ENCODE measurements at regions not wholly inside any gene's neighbourhood (a gene's known extent, or its start where the extent isn't known, plus 50 kb on each side); places are given as distances from the start of the nearest gene placed in this dataset.

DNA sequence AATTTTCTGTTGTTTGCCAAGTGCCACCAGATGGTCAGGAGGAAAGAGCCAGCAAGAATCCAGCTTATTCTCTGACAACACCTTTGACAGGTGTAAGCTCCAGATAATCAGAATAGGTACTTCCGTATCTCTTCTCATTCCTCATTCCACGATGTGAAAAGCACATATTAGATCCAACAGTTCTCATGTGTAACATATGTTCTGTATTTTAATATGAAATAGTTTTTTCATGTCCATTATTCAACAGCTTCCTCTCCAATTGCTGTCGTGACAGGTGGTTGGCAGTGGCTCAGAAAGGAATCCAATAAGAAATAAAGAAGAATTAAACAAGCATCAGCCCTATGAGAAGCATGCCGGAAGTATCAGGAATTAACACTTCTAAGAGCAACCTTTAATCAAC lies 1624.7 kb downstream of the MRPL39 start:
- no peaks in the 10 kb centered on the region for H3K4me1 ChIP-seq (ENCODE audit: control insufficient read depth in 1 of 2, insufficient read depth in 2 of 2, low read length in 2 of 2)
- H3K18ac ChIP-seq (ENCODE audit: low read length): no peak overlapping the region
- no CpG with 5 or more reads among the region's 4 CpGs for WGBS (ENCODE audit: extremely low coverage, insufficient coverage, insufficient read length)
- no peaks in the 10 kb centered on the region for H3K36me3 ChIP-seq (ENCODE audit: control insufficient read depth in 1 of 2, insufficient read depth in 2 of 2, low read length in 2 of 2)
- no peaks in the 10 kb centered on the region for H3K79me1 ChIP-seq (ENCODE audit: low read length)
- H4K8ac ChIP-seq (ENCODE audit: low read depth, low read length): no peak overlapping the region
- no peak overlapping the region for H3K27ac ChIP-seq (ENCODE audit: low read depth, low read length)
- DNase-seq: no peak
- no peak overlapping the region for H2BK120ac ChIP-seq (ENCODE audit: insufficient read depth, low read length, poor library complexity)
- H3K79me2 ChIP-seq (ENCODE audit: control insufficient read depth, insufficient read depth, low read length, poor library complexity): no peaks in the 10 kb centered on the region
- no peak overlapping the region for H3K9ac ChIP-seq (ENCODE audit: low read length)
- no peak overlapping the region for H3K23ac ChIP-seq (ENCODE audit: low read length)
- H2AK5ac ChIP-seq (ENCODE audit: low read length): no peak overlapping the region
- H2BK5ac ChIP-seq (ENCODE audit: low read depth, low read length, poor library complexity): no peak overlapping the region
- no peak overlapping the region for H4K91ac ChIP-seq (ENCODE audit: low read depth, low read length)
- H4K12ac ChIP-seq (ENCODE audit: low read depth, low read length): no peak overlapping the region
- H3K4me2 ChIP-seq (ENCODE audit: low read length): no peak overlapping the region
- H3K4me3 ChIP-seq (ENCODE audit: low read depth, low read length): no peak overlapping the region
- no peak overlapping the region for H2BK12ac ChIP-seq (ENCODE audit: low read length)
- no peaks in the 10 kb centered on the region for H3K27me3 ChIP-seq (ENCODE audit: insufficient read depth, low read length)
- H3K4ac ChIP-seq (ENCODE audit: low read depth, low read length): no peak overlapping the region
- peaks cover 1% of the 10 kb centered on the region for H3K9me3 ChIP-seq (ENCODE audit: insufficient read depth, low read depth, low read length)
- no peak overlapping the region for H3K14ac ChIP-seq (ENCODE audit: low read length)
- no peak overlapping the region for H2AFZ ChIP-seq (ENCODE audit: insufficient read depth, low read length, poor library complexity)

DNA sequence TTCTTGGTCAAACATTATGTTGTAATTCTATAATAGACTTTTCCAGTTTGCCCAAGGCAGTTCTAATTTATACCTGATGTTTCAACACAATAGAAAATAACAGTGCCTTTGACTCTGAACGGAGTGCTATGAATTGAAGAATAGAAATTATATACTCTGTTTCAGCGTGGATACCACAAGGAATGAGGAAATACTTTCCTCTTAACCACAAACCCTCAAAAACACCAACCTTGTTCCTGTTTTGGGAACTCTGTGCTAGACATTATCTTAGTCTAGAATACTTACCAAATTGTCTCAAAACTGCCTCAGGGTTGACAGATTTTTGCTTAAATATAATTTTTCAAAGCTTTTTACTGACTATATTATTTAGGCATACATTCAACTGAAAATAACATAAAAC lies 1629.3 kb downstream of the MRPL39 start:
- no peaks in the 10 kb centered on the region for H3K79me2 ChIP-seq (ENCODE audit: control insufficient read depth, insufficient read depth, low read length, poor library complexity)
- no peaks in the 10 kb centered on the region for H3K36me3 ChIP-seq (ENCODE audit: control insufficient read depth in 1 of 2, insufficient read depth in 2 of 2, low read length in 2 of 2)
- no peak overlapping the region for H2BK5ac ChIP-seq (ENCODE audit: low read depth, low read length, poor library complexity)
- H3K4me2 ChIP-seq (ENCODE audit: low read length): no peak overlapping the region
- H2AFZ ChIP-seq (ENCODE audit: insufficient read depth, low read length, poor library complexity): no peak overlapping the region
- no peak overlapping the region for H4K8ac ChIP-seq (ENCODE audit: low read depth, low read length)
- no peak overlapping the region for H2BK120ac ChIP-seq (ENCODE audit: insufficient read depth, low read length, poor library complexity)
- no peak overlapping the region for H3K23ac ChIP-seq (ENCODE audit: low read length)
- peak in 1 of 2 donors; percentile 10 for DNase-seq
- no peak overlapping the region for H3K14ac ChIP-seq (ENCODE audit: low read length)
- WGBS (ENCODE audit: extremely low coverage, insufficient coverage, insufficient read length): no CpG with 5 or more reads among the region's 2 CpGs
- H3K4me3 ChIP-seq (ENCODE audit: low read depth, low read length): no peak overlapping the region
- H3K9me3 ChIP-seq (ENCODE audit: insufficient read depth, low read depth, low read length): peaks cover 2% of the 10 kb centered on the region
- no peak overlapping the region for H2AK5ac ChIP-seq (ENCODE audit: low read length)
- no peak overlapping the region for H4K91ac ChIP-seq (ENCODE audit: low read depth, low read length)
- H3K27me3 ChIP-seq (ENCODE audit: insufficient read depth, low read length): no peaks in the 10 kb centered on the region
- H3K27ac ChIP-seq (ENCODE audit: low read depth, low read length): no peak overlapping the region
- no peak overlapping the region for H3K9ac ChIP-seq (ENCODE audit: low read length)
- H3K18ac ChIP-seq (ENCODE audit: low read length): no peak overlapping the region
- no peaks in the 10 kb centered on the region for H3K79me1 ChIP-seq (ENCODE audit: low read length)
- no peak overlapping the region for H4K12ac ChIP-seq (ENCODE audit: low read depth, low read length)
- H3K4me1 ChIP-seq (ENCODE audit: control insufficient read depth in 1 of 2, insufficient read depth in 2 of 2, low read length in 2 of 2): no peaks in the 10 kb centered on the region
- H3K4ac ChIP-seq (ENCODE audit: low read depth, low read length): no peak overlapping the region
- no peak overlapping the region for H2BK12ac ChIP-seq (ENCODE audit: low read length)

DNA sequence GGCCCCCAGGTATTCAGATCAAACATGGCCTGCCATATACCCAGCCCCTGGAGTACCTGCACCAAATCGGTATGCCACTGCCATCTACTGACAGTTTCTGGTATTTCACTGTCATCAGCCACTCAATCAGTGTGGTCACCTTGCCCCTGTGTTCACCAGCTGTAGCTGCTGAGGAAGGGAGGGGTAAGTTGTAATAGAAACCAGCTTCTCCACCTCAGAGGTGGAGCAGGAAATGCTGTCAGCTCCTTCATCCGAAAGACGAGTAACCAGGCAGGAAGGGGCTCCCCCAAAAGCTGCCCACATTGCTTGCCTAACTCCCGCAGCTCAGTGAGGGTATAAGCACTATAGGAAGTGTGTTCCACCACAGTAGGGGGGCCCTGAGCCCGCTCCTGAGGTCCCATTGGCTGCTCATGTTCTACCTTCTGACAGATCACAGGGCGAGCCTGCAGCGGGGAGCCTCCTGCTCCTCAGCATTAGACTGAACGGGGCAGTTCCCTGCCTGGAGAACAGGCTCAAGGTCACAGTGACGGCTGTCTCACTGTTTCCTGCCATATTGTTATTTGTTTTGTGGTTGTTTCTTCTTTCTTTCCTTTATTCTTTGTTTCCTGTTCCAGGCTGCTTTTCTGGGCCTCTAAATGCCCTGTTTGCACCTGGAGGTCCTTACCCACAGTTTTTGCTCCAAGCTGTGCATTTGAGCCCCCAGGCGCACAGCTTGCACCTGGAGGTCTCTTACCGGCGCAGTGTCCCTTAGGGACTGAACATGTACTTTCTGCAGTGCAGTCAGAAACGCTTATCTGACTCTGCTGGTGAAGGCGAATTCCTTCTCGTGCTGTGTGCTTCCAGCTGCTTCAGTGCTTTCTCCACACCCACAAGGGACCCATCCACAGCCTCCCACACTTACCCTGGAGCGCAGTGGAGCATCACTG lies 1638.3 kb downstream of the MRPL39 start:
- H3K79me2 ChIP-seq (ENCODE audit: control insufficient read depth, insufficient read depth, low read length, poor library complexity): no peaks in the 10 kb centered on the region
- DNase-seq: peak; percentile 14 to 62
- peak overlapping the region; percentile 4 for H3K4me3 ChIP-seq (ENCODE audit: low read depth, low read length)
- H3K27ac ChIP-seq (ENCODE audit: low read depth, low read length): no peak overlapping the region
- no peaks in the 10 kb centered on the region for H3K27me3 ChIP-seq (ENCODE audit: insufficient read depth, low read length)
- no peak overlapping the region for H4K91ac ChIP-seq (ENCODE audit: low read depth, low read length)
- H3K4me1 ChIP-seq (ENCODE audit: control insufficient read depth in 1 of 2, insufficient read depth in 2 of 2, low read length in 2 of 2): peaks cover 0 to 2% of the 10 kb centered on the region in 2 experiments
- no peak overlapping the region for H4K12ac ChIP-seq (ENCODE audit: low read depth, low read length)
- no peak overlapping the region for H4K8ac ChIP-seq (ENCODE audit: low read depth, low read length)
- H3K9me3 ChIP-seq (ENCODE audit: insufficient read depth, low read depth, low read length): no peaks in the 10 kb centered on the region
- WGBS (ENCODE audit: extremely low coverage, insufficient coverage, insufficient read length): no CpG with 5 or more reads among the region's 16 CpGs
- H2BK120ac ChIP-seq (ENCODE audit: insufficient read depth, low read length, poor library complexity): no peak overlapping the region
- H3K18ac ChIP-seq (ENCODE audit: low read length): no peak overlapping the region
- no peak overlapping the region for H3K4ac ChIP-seq (ENCODE audit: low read depth, low read length)
- H3K14ac ChIP-seq (ENCODE audit: low read length): no peak overlapping the region
- H3K4me2 ChIP-seq (ENCODE audit: low read length): peak overlapping the region; percentile 42
- H3K9ac ChIP-seq (ENCODE audit: low read length): peak overlapping the region; percentile 34
- H3K79me1 ChIP-seq (ENCODE audit: low read length): no peaks in the 10 kb centered on the region
- no peak overlapping the region for H2BK12ac ChIP-seq (ENCODE audit: low read length)
- no peak overlapping the region for H2AK5ac ChIP-seq (ENCODE audit: low read length)
- peak overlapping the region; percentile 47 for H2AFZ ChIP-seq (ENCODE audit: insufficient read depth, low read length, poor library complexity)
- H3K36me3 ChIP-seq (ENCODE audit: control insufficient read depth in 1 of 2, insufficient read depth in 2 of 2, low read length in 2 of 2): no peaks in the 10 kb centered on the region
- no peak overlapping the region for H3K23ac ChIP-seq (ENCODE audit: low read length)
- H2BK5ac ChIP-seq (ENCODE audit: low read depth, low read length, poor library complexity): no peak overlapping the region

DNA sequence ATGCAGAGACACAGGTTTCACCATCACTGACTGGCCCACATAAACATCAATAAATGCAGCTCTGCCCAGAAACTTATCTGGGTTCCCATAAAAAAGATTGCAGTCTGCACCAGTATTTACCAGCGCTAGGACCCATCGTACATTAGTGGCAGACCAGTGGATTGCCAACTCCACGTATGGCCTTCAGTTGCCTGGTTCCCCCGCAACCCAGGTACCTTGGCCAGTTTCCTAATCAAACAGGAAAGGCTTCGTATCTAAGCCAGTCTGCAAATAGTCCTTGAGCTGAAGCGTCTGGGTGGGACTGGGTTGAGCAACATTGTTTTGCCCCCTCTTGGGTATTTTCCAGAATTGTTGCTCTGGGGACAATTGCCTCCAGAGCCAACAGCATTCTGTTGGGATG lies 1639.3 kb downstream of the MRPL39 start:
- H3K9me3 ChIP-seq (ENCODE audit: insufficient read depth, low read depth, low read length): no peaks in the 10 kb centered on the region
- no peak overlapping the region for H2AK5ac ChIP-seq (ENCODE audit: low read length)
- no peak overlapping the region for H4K8ac ChIP-seq (ENCODE audit: low read depth, low read length)
- no peak overlapping the region for H3K27ac ChIP-seq (ENCODE audit: low read depth, low read length)
- H2AFZ ChIP-seq (ENCODE audit: insufficient read depth, low read length, poor library complexity): no peak overlapping the region
- DNase-seq: no peak
- no CpG with 5 or more reads among the region's 6 CpGs for WGBS (ENCODE audit: extremely low coverage, insufficient coverage, insufficient read length)
- H3K18ac ChIP-seq (ENCODE audit: low read length): no peak overlapping the region
- H3K4me2 ChIP-seq (ENCODE audit: low read length): no peak overlapping the region
- H3K4me1 ChIP-seq (ENCODE audit: control insufficient read depth in 1 of 2, insufficient read depth in 2 of 2, low read length in 2 of 2): peaks cover 0 to 2% of the 10 kb centered on the region in 2 experiments
- H2BK120ac ChIP-seq (ENCODE audit: insufficient read depth, low read length, poor library complexity): no peak overlapping the region
- no peaks in the 10 kb centered on the region for H3K36me3 ChIP-seq (ENCODE audit: control insufficient read depth in 1 of 2, insufficient read depth in 2 of 2, low read length in 2 of 2)
- H3K27me3 ChIP-seq (ENCODE audit: insufficient read depth, low read length): no peaks in the 10 kb centered on the region
- H4K91ac ChIP-seq (ENCODE audit: low read depth, low read length): no peak overlapping the region
- H3K79me1 ChIP-seq (ENCODE audit: low read length): no peaks in the 10 kb centered on the region
- H3K9ac ChIP-seq (ENCODE audit: low read length): no peak overlapping the region
- H3K4ac ChIP-seq (ENCODE audit: low read depth, low read length): no peak overlapping the region
- H2BK5ac ChIP-seq (ENCODE audit: low read depth, low read length, poor library complexity): no peak overlapping the region
- H3K79me2 ChIP-seq (ENCODE audit: control insufficient read depth, insufficient read depth, low read length, poor library complexity): no peaks in the 10 kb centered on the region
- H3K23ac ChIP-seq (ENCODE audit: low read length): no peak overlapping the region
- H3K14ac ChIP-seq (ENCODE audit: low read length): no peak overlapping the region
- H2BK12ac ChIP-seq (ENCODE audit: low read length): no peak overlapping the region
- no peak overlapping the region for H3K4me3 ChIP-seq (ENCODE audit: low read depth, low read length)
- no peak overlapping the region for H4K12ac ChIP-seq (ENCODE audit: low read depth, low read length)
